NCI-H748 (cell line): ENCODE measurements at regions not wholly inside any gene's neighbourhood (a gene's known extent, or its start where the extent isn't known, plus 50 kb on each side); places are given as distances from the start of the nearest gene placed in this dataset.
"Not testable (repeated sequence)": the region's sequence is repeated elsewhere in the genome, so short reads cannot be mapped to it uniquely, and the experiment has no call there.

Experiments
- DNase-seq: peaks from one replicate; lab custom pipeline; 2025; ENCODE audit not compliant: unreplicated experiment; lab: John Stamatoyannopoulos, UW

DNA sequence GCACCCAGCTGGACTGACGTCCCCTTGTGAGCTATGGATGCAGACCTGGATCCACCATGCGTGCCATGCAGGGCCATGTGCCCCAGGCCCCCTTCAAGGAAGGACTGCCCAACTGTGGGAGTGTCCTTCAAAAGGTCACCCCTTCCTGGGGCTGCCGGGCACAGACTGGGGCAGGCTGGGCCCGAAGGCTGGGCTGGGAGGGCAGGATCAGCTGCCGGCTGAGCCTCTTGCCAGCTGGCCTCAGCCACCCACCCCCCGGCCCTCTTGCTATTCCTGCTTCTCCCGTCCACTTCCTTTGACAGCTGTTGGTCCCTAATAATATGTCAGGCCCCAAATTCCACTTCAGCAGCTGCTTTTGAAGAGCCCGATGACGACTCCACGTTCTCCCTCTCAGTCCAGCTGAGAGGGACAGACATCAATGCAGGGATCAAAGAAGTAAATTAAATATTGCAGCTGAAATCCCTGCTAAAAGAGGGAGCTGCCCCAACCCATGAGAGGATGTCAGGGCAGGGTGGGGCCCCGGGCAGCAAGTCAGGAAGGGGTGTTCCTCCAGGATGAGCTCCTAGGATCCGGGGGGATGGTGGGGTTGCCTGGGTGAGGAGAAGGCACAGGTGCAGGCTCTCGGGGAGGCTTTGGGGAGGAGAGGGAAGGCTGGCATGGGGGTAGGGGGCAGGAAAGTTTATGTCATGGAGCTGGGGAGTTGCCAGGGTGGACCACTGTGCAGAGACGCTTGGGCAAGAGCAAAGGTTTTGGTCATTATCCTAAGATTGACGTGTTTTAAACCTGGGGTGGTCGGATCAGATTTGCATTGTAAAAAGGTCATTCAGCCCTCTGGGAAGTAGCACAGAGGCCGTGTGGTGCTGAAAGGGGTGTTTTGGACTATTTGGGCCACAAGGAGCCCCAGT is 185.0 kb downstream of the ANKRD60 start:
- DNase-seq = no peak

GRCh38 chr20:58042591-58042990 is 185.9 kb downstream of the ANKRD60 start:
- no peak for DNase-seq

- no peak for DNase-seq
These were observed 187.8 kb downstream of the ANKRD60 start for GRCh38 chr20:58040447-58041290.

DNA sequence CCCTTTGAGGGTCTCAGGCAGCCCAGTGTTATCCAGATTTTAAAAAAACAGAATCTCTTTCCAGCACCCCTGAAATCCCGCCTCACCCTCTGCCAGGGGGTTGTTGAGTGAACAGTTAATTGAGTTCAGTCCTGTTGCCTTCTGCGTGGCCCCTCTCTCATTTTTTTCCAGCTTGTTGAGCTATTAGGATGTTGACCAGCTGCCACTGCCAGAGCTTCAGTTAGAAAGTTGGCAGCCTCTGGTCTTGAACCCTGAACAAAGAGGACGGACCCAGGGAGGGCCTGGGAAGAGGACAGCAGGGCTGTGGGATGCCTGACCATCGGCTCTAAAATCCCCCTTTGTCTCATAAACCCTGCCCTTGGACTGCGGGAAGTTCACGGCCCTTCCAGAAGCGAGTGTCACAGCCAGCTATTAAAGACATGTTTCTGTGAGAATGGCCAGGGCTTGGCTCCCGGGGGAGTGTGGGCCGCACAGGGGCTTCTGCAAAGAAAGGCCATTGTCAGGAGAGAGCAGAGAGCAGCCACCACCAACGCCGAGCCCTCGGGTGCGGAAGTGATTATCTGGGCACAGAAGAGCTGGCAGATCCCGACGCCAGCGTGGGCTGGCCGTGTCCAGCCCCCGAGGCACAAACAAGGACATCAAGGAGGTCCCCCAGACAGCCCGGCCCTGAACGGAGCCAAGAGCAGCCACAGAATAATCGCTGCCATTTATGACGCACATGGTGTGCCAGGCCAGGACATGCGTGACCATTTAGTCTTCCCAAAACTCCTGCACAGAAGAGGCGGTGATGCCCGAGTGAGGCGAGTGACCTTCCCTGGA is 189.0 kb downstream of the ANKRD60 start:
- DNase-seq = no peak

GRCh38 chr20:58038123-58038654 is 190.3 kb downstream of the ANKRD60 start:
- no peak for DNase-seq

DNA sequence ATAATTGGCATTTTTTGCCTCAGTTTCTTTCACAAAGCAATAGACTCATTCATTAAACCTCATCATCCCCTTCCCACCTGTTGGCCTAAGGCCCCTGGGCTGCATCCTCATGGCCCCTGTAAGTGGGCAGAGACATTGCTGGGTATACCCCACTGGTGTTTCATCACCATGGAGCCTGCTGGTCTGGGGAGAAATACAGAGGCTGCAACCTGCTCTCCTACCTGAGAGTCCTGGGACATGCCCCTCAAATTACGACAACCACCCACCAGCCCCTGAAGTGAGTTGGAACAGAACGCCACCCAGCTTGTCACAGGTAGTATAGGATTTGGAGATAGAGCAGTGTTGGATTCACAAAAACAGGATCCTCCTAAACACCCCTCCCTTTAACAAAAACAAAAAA is 190.8 kb downstream of the ANKRD60 start:
- no peak for DNase-seq

GRCh38 chr20:58033026-58033536 is 195.4 kb downstream of the ANKRD60 start:
- DNase-seq = no peak

- DNase-seq = no peak
These were observed 195.9 kb downstream of the ANKRD60 start for GRCh38 chr20:58032599-58032998.

GRCh38 chr20:58031350-58031749 is 197.1 kb downstream of the ANKRD60 start:
- not testable (repeated sequence) for DNase-seq

DNA sequence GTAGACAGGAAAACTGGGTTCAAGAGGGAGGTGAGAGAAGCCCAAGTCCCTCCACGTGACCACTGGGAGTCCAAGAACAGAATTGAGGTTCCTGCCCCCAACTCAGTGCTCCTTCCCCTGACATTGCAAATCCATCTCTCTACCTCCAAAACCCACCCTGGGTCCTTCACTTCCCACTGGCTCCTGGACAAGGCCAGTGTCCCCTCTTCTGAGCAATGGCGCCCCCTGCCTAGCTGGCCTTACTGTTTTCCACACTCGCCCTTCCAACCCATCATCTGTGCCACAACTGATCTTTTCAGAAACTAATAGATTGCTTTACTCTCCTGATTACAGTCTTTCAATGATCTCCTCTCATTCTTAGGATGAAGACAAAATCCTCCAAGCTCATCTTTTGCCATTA is 200.3 kb downstream of the ANKRD60 start:
- DNase-seq = peak; percentile 44

DNA sequence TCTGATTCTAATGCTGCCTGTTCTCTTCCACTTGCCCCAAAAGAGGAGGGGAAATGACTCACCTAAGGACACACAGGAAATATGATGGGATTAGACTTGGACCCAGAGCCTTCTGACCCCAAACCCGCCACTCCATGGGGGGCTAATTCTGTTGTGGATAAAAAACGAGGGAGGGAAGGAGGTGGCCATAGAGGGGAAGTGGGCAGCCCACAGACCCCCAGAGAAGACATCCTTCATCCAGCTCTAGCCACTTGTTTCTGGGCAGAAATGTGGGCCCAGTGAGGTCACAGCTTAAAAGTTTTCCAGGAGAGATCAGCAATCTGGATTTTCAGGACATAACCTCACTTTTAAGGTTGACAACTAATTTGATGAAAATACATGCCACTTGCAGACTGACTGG is 202.1 kb downstream of the ANKRD60 start:
- no peak for DNase-seq

DNA sequence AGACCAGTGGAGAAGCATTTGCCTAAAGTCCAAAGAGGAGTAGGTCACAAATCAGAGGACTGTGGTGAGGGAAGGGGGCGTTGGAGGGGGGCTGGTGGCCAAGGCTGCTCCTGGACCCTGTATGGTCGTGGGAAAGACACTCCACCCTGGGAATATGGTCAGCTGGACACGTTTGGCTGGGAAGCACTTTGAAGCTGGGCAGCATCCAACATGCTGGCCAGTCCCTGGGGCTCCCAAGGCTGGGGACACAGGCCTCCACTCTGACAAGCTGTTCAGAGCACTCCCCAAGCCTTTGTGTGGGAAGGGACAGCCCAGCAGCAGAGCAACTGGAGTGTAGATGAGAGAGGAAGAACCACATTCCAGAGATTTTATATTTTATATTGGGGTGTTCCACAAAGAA is 203.2 kb downstream of the ANKRD60 start:
- no peak for DNase-seq

DNA sequence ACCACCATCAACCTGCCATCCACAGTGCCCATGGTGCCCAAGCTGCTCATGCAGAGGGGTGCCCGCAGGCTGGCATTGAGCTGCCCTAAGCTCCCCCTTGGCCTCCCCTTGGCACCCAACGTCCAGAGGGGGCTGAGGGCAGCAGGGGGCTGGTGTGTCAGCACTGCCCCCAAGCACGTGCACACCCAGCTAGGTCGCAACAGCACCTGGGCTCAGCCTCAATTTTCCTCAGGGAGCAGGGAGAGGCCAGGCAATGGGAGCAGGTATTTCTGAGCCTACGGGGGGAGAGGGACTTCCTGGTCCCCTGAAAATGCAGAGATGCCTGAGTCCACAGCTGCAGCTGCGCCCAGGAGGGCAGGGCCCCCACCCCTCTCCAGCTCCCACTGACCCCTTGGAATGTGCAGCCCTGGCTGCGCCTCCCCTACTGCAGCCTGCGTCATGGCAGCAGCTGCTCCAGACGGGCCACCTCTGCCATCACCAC is 204.2 kb downstream of the ANKRD60 start:
- no peak for DNase-seq

- DNase-seq = no peak
These were observed 204.7 kb downstream of the ANKRD60 start for GRCh38 chr20:58023781-58024180.

DNA sequence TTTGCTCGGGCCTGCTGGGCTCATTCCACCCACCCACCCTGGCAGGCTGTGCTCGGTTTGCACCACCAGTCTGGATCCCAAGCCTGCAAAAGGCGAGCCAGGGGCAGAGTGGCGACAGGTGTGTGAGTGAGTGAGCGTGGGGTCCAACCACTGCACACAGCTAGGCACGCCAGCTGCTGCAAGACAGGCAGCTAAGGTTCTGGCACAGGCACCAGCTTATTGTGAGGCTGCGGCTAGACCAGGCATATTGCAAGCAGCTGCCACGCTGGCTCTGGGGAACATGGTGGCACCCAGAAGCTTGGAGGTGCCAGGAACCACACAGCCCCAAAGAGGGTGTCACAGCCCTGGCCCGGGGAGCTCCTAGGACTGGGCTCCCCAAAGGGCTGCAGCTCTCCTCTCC is 205.1 kb downstream of the ANKRD60 start:
- no peak for DNase-seq

- DNase-seq = no peak
These were observed 205.7 kb downstream of the ANKRD60 start for GRCh38 chr20:58022711-58023110.

DNA sequence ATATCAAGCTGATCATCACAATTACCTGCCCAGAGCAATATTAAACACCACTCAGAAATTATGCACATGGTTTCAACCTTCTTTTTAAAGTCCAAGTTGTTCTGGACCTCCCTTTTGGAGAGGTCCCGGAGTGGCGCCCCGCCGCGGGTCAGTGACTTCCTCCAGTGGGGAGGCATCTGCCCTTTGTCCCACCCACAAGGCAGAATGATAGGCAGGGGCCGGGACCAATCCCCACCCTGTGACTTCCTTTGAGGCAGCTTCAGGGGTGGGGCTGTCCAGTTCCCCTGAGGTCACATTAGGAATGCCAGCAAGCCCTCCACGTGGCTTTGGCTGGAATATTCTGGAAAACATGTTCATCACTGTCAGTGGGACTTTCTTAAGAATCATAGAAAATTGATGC is 207.0 kb downstream of the ANKRD60 start:
- no peak for DNase-seq

GRCh38 chr20:58020656-58021454 is 207.6 kb downstream of the ANKRD60 start:
- no peak for DNase-seq

DNA sequence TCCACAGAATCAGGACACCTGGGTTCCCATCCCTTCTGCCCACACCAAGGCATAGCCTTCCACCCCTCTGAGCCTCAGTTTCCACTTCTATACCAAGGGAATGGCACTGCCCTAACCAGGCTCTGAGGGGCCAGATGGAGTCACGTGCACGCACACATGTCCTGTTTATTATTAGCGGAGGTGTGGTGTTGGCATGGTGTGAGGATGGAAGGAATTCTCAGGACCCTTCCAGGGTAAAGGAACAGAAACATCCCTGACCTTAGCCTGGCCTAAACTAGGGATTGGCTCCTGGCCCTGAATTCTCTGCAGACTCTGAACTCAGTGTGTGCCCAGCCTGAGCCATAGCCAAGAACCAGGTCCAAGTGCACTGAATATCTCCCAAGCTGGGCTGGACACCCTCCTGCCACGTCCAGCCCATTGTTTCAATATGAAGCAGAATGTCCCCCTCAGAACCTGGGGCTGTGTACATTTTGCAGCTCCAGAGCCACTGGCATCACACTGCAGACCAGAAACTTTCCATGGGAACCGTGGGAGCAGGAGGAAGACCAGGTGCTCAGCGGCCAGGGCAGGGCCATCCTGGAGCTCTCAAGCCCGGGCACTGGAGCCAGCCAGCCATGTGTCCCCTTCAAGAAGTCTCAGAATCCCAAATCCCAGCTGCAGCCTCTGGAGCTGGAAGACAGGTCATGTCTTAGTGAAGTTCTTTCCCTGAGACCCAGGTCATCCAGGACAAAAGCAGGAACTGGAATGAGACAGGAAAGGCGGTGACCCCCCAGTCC is 208.4 kb downstream of the ANKRD60 start:
- no peak for DNase-seq
